ENCODE measurements at regions not wholly inside any gene's neighbourhood (a gene's known extent, or its start where the extent isn't known, plus 50 kb on each side); places are given as distances from the start of the nearest gene placed in this dataset.

DNA sequence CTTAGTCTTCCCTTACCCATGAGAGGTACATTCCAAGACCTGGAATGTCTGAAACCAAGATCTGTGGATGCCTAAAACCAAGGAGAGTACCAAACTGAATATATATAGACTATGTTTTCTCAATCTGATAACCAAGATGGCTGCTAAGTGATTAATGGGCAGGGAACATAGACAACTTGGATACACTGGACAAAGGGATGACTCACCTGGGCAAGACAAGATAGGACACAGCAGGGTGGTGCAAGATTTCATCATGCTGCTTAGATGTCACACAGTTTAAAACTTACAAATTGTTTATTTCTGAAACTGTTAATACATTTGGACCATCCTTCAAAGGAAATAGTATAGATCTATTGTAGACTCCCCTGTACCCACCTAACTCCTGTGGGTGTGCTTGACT is 130.9 kb downstream of the HTR1A start:
- in situ Hi-C loops (cut with MboI; ENCODE audit: low sequenced_read_pairs): no loop called here
- Histone ChIP-seq H3K4me1 (ENCODE audit: control insufficient read depth, insufficient read depth, low read length) (no peaks in the 10 kb centered on the region), H2AK9ac (replicated peaks; ENCODE audit: low read depth, low read length, poor library complexity) (no peak overlapping the region), H3K14ac (replicated peaks; ENCODE audit: low read depth, low read length) (no peak overlapping the region), H2AK5ac (ENCODE audit: low read depth, low read length) (no peak overlapping the region), H3K9ac (ENCODE audit: low read depth, low read length) (no peak overlapping the region), H3K9me1 (ENCODE audit: insufficient read depth, low read length) (no peaks in the 10 kb centered on the region), H3K27ac (ENCODE audit: insufficient read depth, low read length) (no peak overlapping the region), H3K4ac (ENCODE audit: low read depth, low read length) (no peak overlapping the region), H3K9me3 (ENCODE audit: control insufficient read depth, insufficient read depth, low read length) (0 out of 2 replicates have a peak, but pooled peaks cover 1% of the 10 kb centered on the region), H3K56ac (ENCODE audit: extremely low read depth, insufficient read depth, low read length) (no peak overlapping the region), H3K23ac (ENCODE audit: low read depth, low read length) (no peak overlapping the region), H3K79me1 (ENCODE audit: low read depth in 1 of 2, low read length in 2 of 2) (no peaks in the 10 kb centered on the region), H3K18ac (ENCODE audit: low read depth, low read length) (no peak overlapping the region), H4K5ac (ENCODE audit: low read depth, low read length) (no peak overlapping the region), H3K27me3 (ENCODE audit: control insufficient read depth, insufficient read depth, low read length) (no peaks in the 10 kb centered on the region), H2BK5ac (ENCODE audit: low read depth, low read length, poor library complexity, severe bottlenecking) (no peak overlapping the region), H4K20me1 (ENCODE audit: insufficient read depth, low read length) (no peaks in the 10 kb centered on the region), H2BK20ac (ENCODE audit: low read depth, low read length) (no peak overlapping the region), H2BK15ac (ENCODE audit: low read depth, low read length) (no peak overlapping the region), H2BK120ac (ENCODE audit: low read depth, low read length) (no peak overlapping the region), H4K91ac (ENCODE audit: insufficient read depth, low read depth, low read length) (no peak overlapping the region), H4K8ac (ENCODE audit: low read depth in 2 of 2, low read length in 2 of 2) (no peak overlapping the region), H3K36me3 (ENCODE audit: control insufficient read depth, insufficient read depth, low read length) (no peaks in the 10 kb centered on the region), H3K4me3 (ENCODE audit: insufficient read depth, low read depth, low read length) (no peak overlapping the region), H2AFZ (replicated peaks; ENCODE audit: low read length, poor library complexity) (no peak overlapping the region), H3K4me2 (ENCODE audit: low read depth, low read length) (no peak overlapping the region)
- no peak for ATAC-seq (ENCODE audit: low read depth)
- DNase-seq: no peak
- ChIA-PET CTCF (no interaction called here), POLR2A (ENCODE audit: unreplicated experiment) (no interaction called here)
- TF ChIP-seq NFE2L2 (IDR thresholded peaks at IDR 0.05; ENCODE audit: low read depth, low read length) (no peak), MAZ (IDR thresholded peaks at IDR 0.05; ENCODE audit: borderline replicate concordance, low read depth, low read length) (no peak), FOS (IDR thresholded peaks at IDR 0.05; ENCODE audit: low read depth, low read length) (no peak), RAD21 (IDR thresholded peaks at IDR 0.05; ENCODE audit: low read length) (no peak), ELK1 (IDR thresholded peaks at IDR 0.05; ENCODE audit: borderline replicate concordance, low read depth, low read length) (no peak), BHLHE40 (IDR thresholded peaks at IDR 0.05; ENCODE audit: low read depth, low read length) (no peak), CHD1 (IDR thresholded peaks at IDR 0.05; ENCODE audit: low read depth, low read length) (no peak), RFX5 (IDR thresholded peaks at IDR 0.05; ENCODE audit: low read depth, low read length) (no peak), SMC3 (IDR thresholded peaks at IDR 0.05; ENCODE audit: low read depth, low read length) (no peak), CEBPB (IDR thresholded peaks at IDR 0.05; ENCODE audit: low read depth, low read length) (no peak), MXI1 (IDR thresholded peaks at IDR 0.05; ENCODE audit: borderline replicate concordance, low read depth, low read length) (no peak), CTCF (conservative IDR thresholded peaks at IDR 0.05; ENCODE audit: low read depth, low read length) (no peak), MAFK (IDR thresholded peaks at IDR 0.05; ENCODE audit: low read depth, low read length) (no peak), RCOR1 (IDR thresholded peaks at IDR 0.05; ENCODE audit: insufficient replicate concordance, low read length) (no peak)
- TF ChIP-seq, protein P1, sequence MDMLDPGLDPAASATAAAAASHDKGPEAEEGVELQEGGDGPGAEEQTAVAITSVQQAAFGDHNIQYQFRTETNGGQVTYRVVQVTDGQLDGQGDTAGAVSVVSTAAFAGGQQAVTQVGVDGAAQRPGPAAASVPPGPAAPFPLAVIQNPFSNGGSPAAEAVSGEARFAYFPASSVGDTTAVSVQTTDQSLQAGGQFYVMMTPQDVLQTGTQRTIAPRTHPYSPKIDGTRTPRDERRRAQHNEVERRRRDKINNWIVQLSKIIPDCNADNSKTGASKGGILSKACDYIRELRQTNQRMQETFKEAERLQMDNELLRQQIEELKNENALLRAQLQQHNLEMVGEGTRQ (IDR thresholded peaks at IDR 0.05; ENCODE audit: low read depth, low read length): no peak
- intact Hi-C loops (cut with micrococcal nuclease): no loop called here
- BruUV-seq (replicated peaks): no TSS peak
- dilution Hi-C loops (cut with HindIII; ENCODE audit: low sequenced_read_pairs, unreplicated experiment): no loop called here

Data from IMR-90 (cell line).